Right lung (tissue), 2 donors: ENCODE measurements at regions not wholly inside any gene's neighbourhood (a gene's known extent, or its start where the extent isn't known, plus 50 kb on each side); places are given as distances from the start of the nearest gene placed in this dataset.
"Not testable (repeated sequence)": the region's sequence is repeated elsewhere in the genome, so short reads cannot be mapped to it uniquely, and the experiment has no call there.

Experiments
- DNase-seq, 2 donors: peaks; one replicate each; pipeline ENCODE4 v3.0.0-alpha.2; 2013

DNA sequence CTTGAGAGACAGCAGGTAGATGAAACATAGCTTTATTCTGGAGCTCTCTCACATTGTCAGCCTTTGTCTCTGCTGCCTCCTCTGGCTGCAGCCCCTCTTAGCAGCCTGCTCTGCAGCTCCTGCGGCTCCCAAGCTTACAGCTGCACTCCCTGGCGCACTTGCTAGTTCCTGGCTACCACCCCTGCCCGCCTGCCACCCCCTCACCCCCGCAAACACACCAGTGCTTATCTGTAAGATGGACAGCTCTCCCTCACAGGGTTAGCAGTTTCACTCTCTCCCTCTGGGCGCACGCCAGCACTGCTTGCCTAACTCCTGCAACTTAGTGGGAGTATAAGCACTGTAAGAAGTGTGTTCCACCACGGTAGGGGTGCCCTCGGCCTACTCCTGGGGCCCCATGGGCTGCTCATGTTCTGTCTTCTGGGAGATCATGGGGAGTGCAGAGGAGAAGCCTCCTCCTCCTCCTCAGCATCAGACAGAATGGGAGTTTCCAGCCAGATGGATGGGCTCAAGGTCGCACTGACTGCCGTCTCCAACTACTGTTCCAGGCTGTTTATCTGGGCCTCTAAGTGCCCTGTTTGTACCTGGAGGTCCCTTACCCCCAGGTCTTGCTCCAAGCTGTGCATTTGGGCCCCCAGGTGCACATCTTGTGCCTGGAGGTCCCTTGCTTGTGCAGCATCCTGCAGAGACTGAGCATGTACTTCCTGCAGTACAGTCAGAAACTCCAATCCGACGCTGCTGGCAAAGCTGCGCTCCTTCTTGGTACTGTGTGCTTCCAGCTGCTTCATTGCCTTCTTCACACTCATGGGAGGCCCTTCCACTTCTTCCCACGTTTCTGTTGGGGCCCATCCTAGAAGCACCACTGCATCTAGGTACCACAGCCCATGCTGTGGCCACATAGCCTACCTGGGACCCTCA, 1388.1 kb downstream of the AMY1C start:
- peak; percentile 10 to 19 for DNase-seq

DNA sequence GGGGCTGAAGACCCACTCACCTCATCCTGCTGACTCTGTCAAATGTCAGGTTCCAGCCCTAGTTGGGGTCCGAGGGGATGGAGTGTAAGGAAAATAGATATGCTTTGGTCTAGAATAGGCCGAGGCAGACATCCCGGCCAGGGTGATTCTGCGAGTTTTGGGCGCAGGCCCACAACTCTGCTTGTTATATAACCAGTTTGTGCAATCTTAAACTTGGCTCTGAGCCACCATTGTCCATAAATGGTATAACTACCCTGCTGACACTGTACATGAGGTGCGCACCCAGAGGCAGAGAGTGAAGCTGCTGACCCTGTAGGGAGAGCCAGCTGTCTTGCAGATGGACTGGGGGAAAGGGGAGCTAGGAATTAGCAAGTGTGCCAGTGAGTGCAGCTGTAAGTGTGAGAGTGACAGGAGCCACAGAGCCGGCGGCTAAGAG, 1388.8 kb downstream of the AMY1C start:
- peak; percentile 37 to 45 for DNase-seq

DNA sequence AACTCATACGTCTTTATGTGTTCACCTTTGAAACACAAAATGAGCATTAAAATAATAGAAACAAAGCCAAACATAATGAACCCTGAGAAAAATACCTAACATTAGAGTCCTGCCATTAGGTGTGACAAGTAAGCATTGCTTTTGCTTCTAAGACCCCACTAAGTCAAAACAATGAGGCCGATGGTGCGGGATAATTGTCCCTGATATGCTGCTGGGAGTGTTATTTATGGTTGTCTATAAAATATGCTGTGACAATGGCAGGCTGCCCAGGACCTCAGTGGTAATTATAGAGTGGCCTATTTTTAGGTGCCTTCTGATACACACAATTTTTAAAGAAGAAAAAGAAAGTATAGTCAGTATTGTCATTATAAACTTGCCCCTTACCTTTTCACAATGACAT, 1423.1 kb downstream of the AMY1C start:
- no peak for DNase-seq

DNA sequence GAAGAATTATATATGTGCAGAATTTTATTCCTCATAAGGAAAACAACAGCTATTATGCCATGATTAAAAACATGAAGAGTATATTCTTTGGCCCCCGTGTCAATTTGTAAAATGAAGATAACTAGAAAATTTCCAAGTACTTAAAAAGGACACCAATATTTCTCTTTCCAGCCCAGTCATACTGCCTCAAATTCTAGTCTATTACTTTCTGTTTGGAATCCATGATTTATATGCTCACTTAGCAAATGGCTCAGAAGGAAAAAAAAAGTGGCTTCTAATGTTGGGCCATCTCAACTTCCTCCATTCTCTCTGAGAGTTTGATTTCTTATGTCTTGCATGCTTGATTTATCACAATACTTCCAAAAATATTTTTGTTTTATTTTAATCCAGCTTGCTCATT, 1431.1 kb downstream of the AMY1C start:
- DNase-seq = no peak

DNA sequence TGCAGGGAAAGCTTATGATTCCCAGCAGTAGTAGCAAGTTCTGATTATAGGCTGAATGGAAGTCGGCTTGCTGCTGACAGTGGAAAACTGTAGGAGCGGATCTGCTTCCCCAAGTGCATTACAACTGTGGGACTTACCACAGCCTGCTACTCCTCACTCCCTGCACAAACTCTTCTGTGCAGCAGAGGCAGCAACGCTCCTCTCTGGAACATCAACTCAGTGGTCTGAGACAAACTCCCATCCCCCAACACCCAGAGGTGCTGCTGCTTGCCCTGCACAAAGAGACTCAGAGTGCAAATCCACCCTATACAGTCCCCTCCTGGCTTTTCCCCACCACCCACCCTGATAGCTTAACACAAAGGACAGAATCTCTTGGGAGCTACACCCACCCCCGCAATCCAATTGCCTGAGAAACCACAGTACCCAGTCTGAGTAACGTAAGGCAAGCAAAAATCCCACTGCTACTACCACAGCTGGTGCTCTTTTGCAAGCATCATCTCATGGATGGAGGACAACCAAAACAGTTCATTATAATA, 1455.2 kb downstream of the AMY1C start:
- DNase-seq = no peak

DNA sequence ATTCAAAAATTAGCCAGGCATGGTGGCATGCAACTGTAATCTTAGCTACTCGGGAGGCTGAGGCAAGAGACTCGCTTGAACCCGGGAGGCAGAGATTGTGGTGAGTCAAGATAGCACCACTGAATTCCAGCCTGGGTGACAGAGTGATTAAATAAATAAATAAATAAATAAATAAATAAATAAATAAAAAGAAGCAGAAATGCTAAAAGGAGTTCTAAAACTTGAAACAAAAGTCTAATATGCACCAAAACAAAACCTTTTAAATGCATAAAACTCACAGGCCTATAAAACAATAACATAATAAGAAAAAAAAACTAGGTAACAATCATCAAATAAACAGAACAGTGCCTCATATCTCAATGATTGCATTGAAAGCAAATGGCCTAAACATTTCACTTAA, 1458.9 kb downstream of the AMY1C start:
- no peak for DNase-seq

DNA sequence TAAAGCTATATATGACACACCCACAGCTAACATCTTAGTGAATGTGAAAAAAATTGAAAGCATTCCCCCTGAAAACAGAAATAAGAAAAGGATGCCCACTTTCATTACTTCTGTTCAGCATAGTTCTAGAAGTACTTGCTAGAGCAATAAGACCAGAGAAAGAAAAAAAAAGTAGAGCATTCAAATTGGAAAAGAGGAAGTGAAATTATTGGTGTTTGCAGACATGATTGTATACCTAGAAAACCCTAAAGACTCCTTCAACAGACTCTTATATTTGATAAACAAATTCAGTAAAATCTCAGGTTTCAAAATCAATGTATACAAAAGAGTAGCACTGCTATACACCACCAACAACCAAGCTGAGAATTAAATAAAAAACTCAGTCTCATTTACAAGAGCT, 1461.0 kb downstream of the AMY1C start:
- DNase-seq = no peak

DNA sequence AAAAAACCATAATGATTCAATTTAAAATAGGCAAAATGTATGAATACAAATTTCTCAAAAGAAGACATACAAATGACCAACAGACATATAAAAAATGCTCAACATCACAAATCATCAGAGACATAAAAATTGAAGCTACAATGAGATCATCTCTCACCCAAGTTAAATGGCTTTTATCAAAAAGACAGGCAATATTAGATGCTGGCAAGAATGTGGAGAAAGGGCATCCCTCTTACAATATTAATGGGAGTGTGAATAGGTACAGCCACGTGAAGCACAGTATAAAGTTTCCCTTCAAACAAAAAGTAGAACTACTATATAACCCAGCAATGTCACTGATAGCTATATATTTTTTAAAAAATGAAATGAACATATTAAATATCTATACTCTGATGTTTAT, 1481.7 kb downstream of the AMY1C start:
- no peak for DNase-seq

DNA sequence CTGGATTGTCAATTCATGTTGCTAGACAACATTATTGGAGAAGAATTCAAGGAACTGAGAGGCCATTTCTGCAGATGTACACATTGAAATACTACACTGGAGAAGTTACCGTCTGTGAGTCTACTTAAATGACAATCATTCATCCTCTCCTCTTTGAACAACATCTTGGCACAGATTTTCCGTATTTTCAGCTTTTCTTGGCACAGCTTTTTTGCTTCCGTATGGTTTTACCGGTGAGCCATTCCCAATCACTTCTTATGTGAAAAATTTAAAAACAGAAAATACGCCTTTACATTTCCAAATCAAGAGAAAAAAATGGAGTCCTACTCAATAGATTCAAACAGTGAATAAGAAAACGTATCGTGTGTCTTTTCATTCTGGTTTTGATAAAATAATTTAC, 1493.7 kb downstream of the AMY1C start:
- DNase-seq = no peak

DNA sequence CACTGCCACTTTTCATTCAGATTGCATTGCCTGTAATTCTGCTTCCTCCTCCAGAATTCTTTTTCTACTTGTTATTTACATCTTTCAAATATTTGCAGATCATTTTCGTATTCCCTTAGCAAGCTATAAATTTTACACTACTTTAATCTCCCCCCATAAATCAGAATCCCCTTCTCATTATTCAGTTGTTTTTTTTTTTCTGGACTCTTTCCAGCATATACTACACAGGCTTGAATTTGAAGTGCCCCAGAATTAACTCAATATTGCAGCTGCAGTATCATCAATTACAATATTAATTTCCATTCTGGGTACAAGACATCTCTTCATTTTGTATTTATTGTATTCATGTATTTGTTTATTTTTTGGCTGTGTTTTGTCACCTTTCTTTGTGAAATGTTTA, 1494.3 kb downstream of the AMY1C start:
- DNase-seq = no peak

DNA sequence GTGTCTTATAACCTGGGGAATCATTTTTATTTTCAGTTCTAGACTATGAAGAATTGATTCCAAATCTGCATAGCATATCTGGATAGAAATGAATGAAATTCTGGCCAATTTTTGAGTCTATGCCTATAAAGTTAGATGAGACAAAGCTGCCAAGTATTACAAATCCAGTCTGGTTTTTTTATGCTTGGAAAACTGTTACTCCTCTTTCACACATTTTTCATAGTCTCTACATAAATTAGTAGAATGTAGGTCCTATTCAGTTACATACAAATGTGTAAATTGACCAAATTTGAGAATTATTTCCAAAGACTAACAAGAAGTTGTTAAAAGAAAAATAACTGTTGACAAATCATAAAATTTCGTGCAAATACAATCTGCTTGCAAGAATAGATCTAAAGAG, 1505.2 kb downstream of the AMY1C start:
- no peak for DNase-seq

DNA sequence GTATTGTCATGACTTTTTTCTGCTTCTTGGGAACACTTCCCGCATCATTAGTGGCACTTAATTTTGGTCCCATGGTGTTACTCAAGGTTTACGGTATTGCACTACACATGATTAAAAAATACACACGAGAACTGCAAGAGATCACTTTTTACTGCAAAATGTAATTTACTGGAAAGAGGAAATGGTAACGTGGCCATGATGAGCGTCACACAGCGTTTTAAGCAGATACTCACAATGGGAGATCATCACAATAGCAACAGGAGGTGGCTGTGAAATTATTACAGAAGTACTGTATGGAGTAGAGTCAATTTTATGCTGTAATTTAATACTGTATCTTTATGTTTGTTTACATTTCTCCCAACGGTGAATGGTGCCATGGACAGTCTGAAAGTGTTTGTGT, 1510.3 kb downstream of the AMY1C start:
- DNase-seq = no peak

DNA sequence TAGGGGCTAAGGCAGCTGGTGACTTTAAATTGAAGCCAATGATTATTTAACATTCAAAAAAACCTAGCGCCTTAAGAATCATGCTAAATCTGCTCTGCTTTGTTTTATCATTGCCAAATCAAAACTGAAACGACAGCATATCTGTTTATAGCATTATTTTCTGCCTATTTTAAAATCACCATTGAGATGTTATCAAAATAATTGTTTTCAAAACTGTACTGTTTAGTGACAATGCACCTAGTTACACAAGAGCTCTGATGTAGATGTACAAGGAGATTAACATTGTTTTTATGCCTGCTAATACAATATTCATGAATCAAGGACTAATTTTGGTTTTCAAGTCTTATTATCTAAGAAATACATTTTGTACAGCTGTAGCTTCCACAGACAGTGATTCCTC, 1521.3 kb downstream of the AMY1C start:
- no peak for DNase-seq

DNA sequence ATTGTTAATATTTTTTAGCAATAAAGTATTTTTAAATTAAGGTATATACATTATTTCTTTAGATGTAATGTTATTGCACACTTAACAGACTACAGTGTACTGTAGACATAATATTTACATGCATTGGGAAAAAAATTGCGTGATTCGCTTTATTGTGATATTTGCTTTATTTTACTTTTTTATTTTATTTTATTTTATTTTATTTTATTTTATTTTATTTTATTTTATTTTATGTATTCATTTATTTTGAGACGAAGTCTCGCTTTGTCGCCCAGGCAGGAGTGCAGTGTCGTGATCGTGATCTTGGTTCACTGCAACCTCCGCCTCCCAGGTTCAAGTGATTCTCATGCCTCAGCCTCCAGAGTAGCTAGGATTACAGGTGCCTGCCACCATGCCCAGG, 1522.7 kb downstream of the AMY1C start:
- not testable (repeated sequence) for DNase-seq

DNA sequence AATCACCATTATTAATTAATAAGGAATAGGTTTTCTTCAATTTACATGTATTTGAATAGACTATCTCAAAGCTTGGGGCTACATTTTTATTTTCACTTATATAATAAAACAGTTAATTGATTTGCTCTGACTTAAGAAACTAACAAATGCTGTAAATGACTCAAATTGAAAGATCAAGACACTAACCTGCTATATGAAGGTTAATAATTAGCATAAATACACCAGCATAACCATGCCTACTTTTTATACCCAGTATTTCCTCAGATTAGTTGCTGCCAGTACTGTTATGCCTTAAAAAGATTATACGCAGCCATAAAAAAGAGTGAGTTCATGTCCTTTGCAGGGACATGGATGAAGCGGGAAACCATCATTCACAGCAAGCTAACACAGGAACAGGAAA, 1545.1 kb downstream of the AMY1C start:
- no peak for DNase-seq

DNA sequence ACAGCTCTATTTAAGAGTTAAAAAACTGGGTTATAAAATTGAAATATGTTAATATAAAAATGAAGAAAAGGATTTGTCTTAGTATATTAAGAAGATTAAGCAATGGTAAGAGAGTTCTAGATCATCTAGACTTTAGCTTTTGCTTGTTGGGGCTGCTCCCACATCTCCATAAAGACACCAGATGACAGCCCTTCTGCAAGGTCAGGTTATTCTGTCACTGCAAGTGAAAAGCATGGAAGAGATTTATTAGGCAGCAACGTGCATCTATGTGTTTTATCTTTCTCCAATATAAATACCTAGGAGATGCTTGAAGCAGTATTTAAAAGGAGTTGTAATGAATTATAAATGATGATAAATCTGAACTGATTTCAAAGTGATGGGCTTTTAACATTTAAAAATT, 1560.4 kb downstream of the AMY1C start:
- no peak for DNase-seq

DNA sequence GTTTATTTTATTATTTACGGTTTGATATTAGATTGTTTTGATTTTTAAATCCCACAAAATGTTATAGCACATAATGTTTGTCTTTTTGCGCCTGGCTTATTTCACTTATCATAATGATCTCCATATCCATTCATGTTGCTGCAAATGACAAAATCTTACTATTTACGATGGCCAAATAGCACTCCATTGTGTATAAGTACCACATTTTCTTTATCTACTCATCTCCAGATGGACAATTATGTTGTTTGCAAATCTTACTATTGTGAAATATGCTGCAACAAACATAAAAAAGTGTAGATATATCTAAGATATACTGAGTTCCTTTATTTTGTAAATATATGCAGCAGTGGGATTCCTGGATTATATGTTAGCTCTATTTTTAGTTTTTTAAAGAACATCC, 1568.3 kb downstream of the AMY1C start:
- DNase-seq = no peak

DNA sequence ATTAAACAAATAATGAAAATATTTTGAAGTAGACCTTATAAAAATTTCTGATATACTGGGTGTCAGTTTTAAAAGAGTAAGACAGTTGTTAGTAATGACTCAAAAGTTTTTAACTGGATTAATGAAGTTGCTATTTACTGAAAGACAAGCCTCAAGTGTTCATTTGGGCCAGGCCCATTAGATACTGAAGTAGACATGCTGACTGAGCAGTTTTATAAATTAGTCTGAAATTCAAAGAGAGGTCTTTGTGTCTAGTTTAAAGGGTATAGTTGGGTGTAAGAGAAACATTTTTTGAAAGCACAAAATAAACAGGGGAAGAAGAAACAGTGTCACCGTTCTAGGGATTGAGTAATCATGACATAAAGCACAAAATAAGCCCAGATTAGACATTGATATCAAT, 1577.2 kb downstream of the AMY1C start:
- DNase-seq = no peak

DNA sequence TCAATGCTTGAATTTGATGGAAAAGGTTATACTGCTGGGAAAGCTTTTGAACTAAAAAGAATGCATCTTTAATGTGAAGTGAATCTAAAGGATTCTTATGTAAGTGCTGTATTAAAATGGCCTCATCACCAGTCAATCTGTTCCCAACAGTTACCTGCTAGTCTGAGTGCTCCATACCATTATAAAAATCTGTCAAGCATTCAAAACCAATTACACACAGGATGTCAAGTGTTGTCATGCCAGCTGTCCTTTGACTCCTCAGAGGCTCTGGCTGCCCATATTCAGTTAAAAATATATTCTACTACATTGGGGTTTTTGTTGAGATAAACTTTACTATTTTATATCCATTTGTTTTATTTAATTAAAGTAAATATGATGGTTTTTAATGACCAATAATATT, 1587.7 kb downstream of the AMY1C start:
- no peak for DNase-seq

DNA sequence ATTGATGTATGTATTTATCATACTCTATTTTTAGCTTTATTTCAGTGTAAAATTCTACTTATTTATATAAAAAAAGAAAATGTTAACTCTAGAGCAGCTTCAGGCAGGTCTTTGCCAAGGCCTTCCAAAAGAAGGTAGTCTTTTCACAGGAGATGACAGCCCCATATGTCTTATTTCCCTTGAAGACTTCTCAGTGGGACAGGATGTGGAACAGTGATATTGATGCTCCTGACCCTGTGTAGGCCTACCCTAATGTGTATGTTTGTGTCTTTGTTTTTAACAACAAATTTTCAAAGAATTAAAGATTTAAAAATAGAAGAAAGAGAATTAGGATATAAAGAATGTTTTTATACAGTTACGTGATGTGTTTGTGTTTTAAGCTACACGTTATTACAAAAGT, 1593.6 kb downstream of the AMY1C start:
- no peak for DNase-seq

DNA sequence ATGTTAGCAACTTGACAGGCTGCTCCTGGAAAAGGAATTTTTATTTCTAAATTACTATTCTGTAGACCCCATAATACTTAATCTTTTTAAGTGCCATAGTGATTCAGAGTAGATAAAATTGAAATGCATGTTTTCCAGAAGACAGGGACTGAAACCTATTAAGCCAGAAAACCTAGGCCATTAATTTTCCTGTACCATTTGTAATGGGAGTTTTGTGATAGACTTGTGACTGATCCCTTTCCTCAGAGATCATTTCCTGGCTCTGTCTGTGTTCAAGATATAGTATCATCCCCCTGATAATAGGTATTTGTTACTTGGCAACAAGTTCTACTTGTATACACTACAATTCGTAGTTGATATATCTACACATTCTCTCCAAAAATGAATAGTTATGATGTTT, 1609.8 kb downstream of the AMY1C start:
- no peak for DNase-seq

DNA sequence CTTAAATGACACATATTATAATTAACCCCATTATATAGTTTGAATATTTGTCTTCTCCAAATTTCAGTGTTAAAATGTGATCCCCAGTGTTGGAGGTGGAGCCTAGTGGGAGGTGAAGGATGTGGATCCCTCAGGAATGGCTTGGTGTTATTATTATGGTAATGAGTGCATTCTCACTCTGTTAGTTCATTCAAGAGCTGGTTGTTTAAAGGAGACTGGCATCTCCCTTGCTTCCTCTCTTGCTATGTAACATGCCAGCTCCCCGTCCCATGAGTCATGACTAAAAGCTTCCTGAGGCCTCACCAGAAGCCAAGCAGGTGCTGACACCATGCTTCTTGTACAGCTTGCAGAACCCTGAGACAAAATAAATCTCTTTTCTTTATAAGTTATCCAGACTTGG, 1612.7 kb downstream of the AMY1C start:
- DNase-seq = no peak

DNA sequence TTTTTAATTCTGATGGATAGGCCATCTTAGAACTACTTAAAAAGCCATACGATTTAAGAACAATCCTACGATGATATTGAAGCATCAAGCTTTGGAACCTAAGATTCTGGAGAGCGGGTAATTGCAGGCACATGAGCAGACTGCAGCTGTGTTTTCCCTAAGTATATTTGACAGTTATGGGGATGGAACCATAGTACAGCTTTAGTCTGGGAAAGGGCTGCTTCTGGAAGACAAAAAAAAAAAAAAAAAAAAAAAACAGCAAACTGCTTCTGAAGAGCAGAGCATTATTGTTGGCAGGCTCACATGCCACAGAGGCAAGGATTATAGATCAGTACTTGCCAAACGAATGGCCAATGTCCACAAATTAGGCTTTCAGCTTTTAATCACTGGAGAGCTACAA, 1618.7 kb downstream of the AMY1C start:
- DNase-seq = no peak

DNA sequence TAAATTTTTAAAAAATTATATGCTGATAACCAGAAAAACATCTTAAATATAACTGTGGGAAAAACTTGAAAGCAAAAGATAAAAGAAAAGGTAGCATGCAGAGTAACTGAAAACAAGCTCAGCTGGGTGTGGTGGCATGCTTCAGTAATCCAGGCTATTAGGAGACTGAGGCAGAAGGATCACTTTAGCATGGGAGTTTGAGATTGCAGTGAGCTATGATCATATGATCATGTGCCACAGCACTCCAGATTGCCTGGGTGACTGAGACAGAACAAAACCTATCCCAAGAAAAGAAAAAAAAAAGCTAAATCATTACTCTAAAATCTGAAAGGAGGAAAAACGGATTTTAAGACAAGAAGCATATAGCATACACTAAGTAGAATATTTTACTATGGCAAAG, 1624.0 kb downstream of the AMY1C start:
- DNase-seq = no peak
